KMS-11 (cell line): ENCODE measurements at regions not wholly inside any gene's neighbourhood (a gene's known extent, or its start where the extent isn't known, plus 50 kb on each side); places are given as distances from the start of the nearest gene placed in this dataset.
"Not testable (repeated sequence)": the region's sequence is repeated elsewhere in the genome, so short reads cannot be mapped to it uniquely, and the experiment has no call there.

ENCODE experiments used
- H2AFZ ChIP-seq: fragments of 200-600 bp; sonication (generic); 2 replicates; pipeline ENCODE4 v1.6.1; 2016; ENCODE audit warnings: antibody characterized with exemption, mixed run types, low read depth
- H3K27ac ChIP-seq: fragments of 200-600 bp; sonication (generic); 2 replicates; pipeline ENCODE4 v1.6.1; 2016; ENCODE audit warnings: mild to moderate bottlenecking, mixed run types
- H3K27me3 ChIP-seq: fragments of 200-600 bp; sonication (generic); 2 replicates; pipeline ENCODE4 v1.6.1; 2017; ENCODE audit warnings: mild to moderate bottlenecking, low read depth, mixed run types, moderate library complexity; ENCODE audit not compliant: insufficient read depth
- H3K36me3 ChIP-seq: fragments of 200-600 bp; sonication (generic); 2 replicates; pipeline ENCODE4 v1.6.1; 2017; ENCODE audit warnings: mild to moderate bottlenecking, mixed run types; ENCODE audit not compliant: insufficient read depth
- H3K4me1 ChIP-seq: fragments of 200-600 bp; sonication (generic); 2 replicates; pipeline ENCODE4 v1.6.1; 2016; ENCODE audit warnings: mild to moderate bottlenecking, low read depth, mixed run types; ENCODE audit not compliant: poor library complexity, severe bottlenecking
- H3K4me2 ChIP-seq: fragments of 200-600 bp; sonication (generic); 2 replicates; pipeline ENCODE4 v1.7.0; 2016; ENCODE audit warnings: mild to moderate bottlenecking, mixed run types
- H3K4me3 ChIP-seq: fragments of 200-600 bp; sonication (generic); IDR thresholded peaks from 2 replicates; pipeline ENCODE4 v1.6.1; 2017; ENCODE audit warnings: low read depth, low read length, mixed read lengths; ENCODE audit not compliant: insufficient read depth
- H3K79me2 ChIP-seq: fragments of 200-600 bp; sonication (generic); 2 replicates; pipeline ENCODE4 v1.6.1; 2016; ENCODE audit warnings: low read depth, mixed run types; ENCODE audit not compliant: insufficient read depth
- H3K9ac ChIP-seq: fragments of 200-600 bp; sonication (generic); 2 replicates; pipeline ENCODE4 v1.6.1; 2016; ENCODE audit warnings: mild to moderate bottlenecking, mixed run types
- H4K20me1 ChIP-seq: fragments of 200-600 bp; sonication (generic); 2 replicates; pipeline ENCODE4 v1.6.1; 2016; ENCODE audit warnings: mild to moderate bottlenecking, mixed run types; ENCODE audit not compliant: insufficient read depth
- TF ChIP-seq, protein P1 (sequence below): fragments of 200-600 bp; sonication (generic); conservative IDR thresholded peaks from 2 replicates; pipeline ENCODE4 v1.6.1; 2017; ENCODE audit warnings: low read depth, mild to moderate bottlenecking, antibody characterized with exemption, low read length, moderate library complexity, mixed read lengths

DNA sequence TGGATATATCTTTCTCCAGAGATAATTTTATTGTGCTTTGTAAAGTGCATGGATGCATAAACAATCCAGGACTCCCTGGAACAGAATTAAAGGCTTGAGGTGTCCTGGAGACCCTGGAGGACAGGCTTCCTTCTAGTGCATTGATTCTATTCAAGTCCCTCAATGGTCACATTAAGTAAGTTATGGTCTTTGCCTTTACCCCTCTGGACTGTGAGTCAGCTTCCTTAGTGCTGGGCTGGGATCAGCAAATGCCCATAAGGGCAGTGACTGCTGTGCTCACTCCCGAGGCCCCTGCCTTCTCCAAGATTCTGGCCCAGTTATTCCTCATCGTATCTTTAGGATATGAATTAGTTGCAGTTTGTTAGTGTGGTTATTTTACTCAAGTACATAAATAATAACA lies 178.7 kb upstream of the PRSS58 start:
- H3K27me3 ChIP-seq, result no peaks in the 10 kb centered on the region
- no peaks in the 10 kb centered on the region for H3K36me3 ChIP-seq
- H3K4me1 ChIP-seq, result no peaks in the 10 kb centered on the region
- H2AFZ ChIP-seq, result no peak overlapping the region
- H3K4me3 ChIP-seq, result no peak overlapping the region
- H3K9ac ChIP-seq, result no peak overlapping the region
- H3K4me2 ChIP-seq, result no peak overlapping the region
- TF ChIP-seq, protein P1, sequence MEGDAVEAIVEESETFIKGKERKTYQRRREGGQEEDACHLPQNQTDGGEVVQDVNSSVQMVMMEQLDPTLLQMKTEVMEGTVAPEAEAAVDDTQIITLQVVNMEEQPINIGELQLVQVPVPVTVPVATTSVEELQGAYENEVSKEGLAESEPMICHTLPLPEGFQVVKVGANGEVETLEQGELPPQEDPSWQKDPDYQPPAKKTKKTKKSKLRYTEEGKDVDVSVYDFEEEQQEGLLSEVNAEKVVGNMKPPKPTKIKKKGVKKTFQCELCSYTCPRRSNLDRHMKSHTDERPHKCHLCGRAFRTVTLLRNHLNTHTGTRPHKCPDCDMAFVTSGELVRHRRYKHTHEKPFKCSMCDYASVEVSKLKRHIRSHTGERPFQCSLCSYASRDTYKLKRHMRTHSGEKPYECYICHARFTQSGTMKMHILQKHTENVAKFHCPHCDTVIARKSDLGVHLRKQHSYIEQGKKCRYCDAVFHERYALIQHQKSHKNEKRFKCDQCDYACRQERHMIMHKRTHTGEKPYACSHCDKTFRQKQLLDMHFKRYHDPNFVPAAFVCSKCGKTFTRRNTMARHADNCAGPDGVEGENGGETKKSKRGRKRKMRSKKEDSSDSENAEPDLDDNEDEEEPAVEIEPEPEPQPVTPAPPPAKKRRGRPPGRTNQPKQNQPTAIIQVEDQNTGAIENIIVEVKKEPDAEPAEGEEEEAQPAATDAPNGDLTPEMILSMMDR, result no peak
- no peaks in the 10 kb centered on the region for H3K79me2 ChIP-seq
- no peaks in the 10 kb centered on the region for H4K20me1 ChIP-seq
- H3K27ac ChIP-seq, result no peak overlapping the region

DNA sequence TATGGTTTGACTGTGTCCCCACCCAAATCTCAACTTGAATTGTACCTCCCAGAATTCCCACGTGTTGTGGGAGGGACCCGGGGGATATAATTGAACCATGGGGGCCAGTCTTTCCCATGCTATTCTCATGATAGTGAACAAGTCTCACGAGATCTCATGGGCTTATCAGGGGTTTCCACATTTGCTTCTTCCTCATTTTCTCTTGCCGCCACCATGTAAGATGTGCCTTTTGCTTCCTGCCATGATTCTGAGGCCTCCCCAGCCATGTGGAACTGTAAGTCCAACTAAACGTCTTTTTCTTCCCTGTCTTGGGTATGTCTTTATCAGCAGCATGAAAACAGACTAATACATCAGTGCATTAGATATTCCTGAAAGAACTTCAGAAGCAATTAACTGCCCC lies 177.7 kb upstream of the PRSS58 start:
- not testable (repeated sequence) for H3K27me3 ChIP-seq, H3K79me2 ChIP-seq, H3K4me2 ChIP-seq, H4K20me1 ChIP-seq, H3K4me3 ChIP-seq, H2AFZ ChIP-seq, H3K4me1 ChIP-seq, H3K9ac ChIP-seq, H3K27ac ChIP-seq, H3K36me3 ChIP-seq

DNA sequence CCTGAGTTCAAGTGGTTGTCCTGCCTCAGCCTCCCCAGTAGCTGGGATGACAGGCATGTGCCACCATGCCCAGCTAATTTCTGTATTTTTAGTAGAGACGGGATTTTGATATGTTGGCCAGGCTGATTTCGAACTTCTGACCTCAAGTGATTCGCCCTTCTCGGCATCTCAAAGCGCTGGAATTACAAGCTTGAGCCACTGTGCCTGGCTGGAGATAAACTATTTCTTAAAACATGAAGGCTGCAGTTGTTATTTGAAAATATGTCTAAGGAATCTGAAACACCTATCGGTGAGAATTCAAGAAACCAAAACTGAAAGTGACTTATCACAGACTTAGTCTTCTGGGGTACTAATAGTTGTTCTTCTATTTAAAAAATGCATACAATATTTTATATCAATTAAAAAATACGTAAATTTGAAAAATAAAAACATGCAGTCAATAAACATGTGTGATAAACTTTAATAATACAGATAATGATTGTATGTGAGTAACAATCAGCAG lies 176.9 kb upstream of the PRSS58 start:
- TF ChIP-seq, protein P1, result no peak
- no peaks in the 10 kb centered on the region for H3K36me3 ChIP-seq
- no peak overlapping the region for H3K9ac ChIP-seq
- H4K20me1 ChIP-seq, result no peaks in the 10 kb centered on the region
- no peaks in the 10 kb centered on the region for H3K4me1 ChIP-seq
- H3K79me2 ChIP-seq, result no peaks in the 10 kb centered on the region
- no peaks in the 10 kb centered on the region for H3K27me3 ChIP-seq
- H3K27ac ChIP-seq, result no peak overlapping the region
- H3K4me2 ChIP-seq, result no peak overlapping the region
- no peak overlapping the region for H3K4me3 ChIP-seq
- H2AFZ ChIP-seq, result no peak overlapping the region

DNA sequence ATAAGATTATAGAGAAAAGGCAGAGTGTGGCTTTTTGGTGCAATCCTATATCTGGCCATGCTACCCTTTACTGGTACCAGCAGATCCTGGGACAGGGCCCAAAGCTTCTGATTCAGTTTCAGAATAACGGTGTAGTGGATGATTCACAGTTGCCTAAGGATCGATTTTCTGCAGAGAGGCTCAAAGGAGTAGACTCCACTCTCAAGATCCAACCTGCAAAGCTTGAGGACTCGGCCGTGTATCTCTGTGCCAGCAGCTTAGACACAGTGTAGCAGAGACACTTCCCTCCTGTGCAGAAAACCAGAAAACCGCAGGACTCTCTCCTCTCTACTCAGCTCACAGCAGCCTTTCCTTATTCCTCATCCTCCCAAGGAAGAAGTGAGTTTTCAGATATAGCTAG lies 176.3 kb upstream of the PRSS58 start:
- not testable (repeated sequence) for H3K79me2 ChIP-seq, H3K36me3 ChIP-seq, H3K4me1 ChIP-seq, H3K9ac ChIP-seq, H4K20me1 ChIP-seq, H3K27me3 ChIP-seq, H3K4me3 ChIP-seq, H3K27ac ChIP-seq, H2AFZ ChIP-seq, H3K4me2 ChIP-seq

DNA sequence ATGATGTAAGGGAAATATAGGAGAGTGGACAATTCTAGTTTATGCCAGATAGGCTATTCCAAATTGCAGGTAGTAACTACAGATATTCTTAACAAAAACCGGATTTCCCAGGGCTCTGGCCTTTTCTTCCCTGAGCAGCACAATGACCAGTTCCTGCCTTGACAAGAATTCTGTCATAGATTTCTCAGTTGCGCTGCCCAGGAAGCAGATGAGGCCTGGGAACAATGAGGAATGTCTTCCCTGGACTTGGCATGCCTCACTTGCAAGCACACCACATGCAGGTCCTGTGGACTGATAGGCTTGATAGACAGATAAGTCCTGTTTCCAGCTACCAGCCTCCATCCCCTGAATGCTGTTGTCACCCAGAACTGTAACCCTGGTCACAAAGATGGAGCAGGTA lies 174.5 kb upstream of the PRSS58 start:
- Histone ChIP-seq H3K27me3 (no peaks in the 10 kb centered on the region), H4K20me1 (no peaks in the 10 kb centered on the region), H3K79me2 (no peaks in the 10 kb centered on the region), H3K9ac (no peak overlapping the region), H3K4me2 (no peak overlapping the region), H3K27ac (no peak overlapping the region), H3K4me1 (no peaks in the 10 kb centered on the region), H3K36me3 (no peaks in the 10 kb centered on the region), H3K4me3 (no peak overlapping the region), H2AFZ (no peak overlapping the region)
- TF ChIP-seq, protein P1, result no peak
